Mucosa of rectum (tissue), 2 donors: ENCODE measurements at regions not wholly inside any gene's neighbourhood (a gene's known extent, or its start where the extent isn't known, plus 50 kb on each side); places are given as distances from the start of the nearest gene placed in this dataset.

Source experiments
- H3K27ac ChIP-seq, 2 donors: one replicate each; pipeline ENCODE4 v1.7.0; 2013; ENCODE audit warnings: inconsistent platforms in 2 of 2, low read depth in 2 of 2, low read length in 2 of 2
- H3K27me3 ChIP-seq, 2 donors: one replicate each; pipeline ENCODE4 v1.7.0; 2013; ENCODE audit warnings: low read length in 2 of 2; ENCODE audit not compliant: control insufficient read depth in 2 of 2, insufficient read depth in 2 of 2
- H3K36me3 ChIP-seq, 2 donors: one replicate each; pipeline ENCODE4 v1.7.0; 2013; ENCODE audit warnings: low read length in 2 of 2; ENCODE audit not compliant: control insufficient read depth in 2 of 2, insufficient read depth in 2 of 2
- H3K4me1 ChIP-seq, 2 donors: one replicate each; pipeline ENCODE4 v1.7.0; 2013; ENCODE audit warnings: low read length in 2 of 2, mild to moderate bottlenecking in 1 of 2; ENCODE audit not compliant: control insufficient read depth in 2 of 2, insufficient read depth in 2 of 2
- H3K4me3 ChIP-seq, 2 donors: one replicate each; pipeline ENCODE4 v1.7.0; 2013; ENCODE audit warnings: low read length in 2 of 2
- H3K9ac ChIP-seq, 2 donors: one replicate each; pipeline ENCODE4 v1.7.0; 2013; ENCODE audit warnings: low read length in 2 of 2, low read depth in 1 of 2, mild to moderate bottlenecking in 1 of 2
- H3K9me3 ChIP-seq, 2 donors: one replicate each; pipeline ENCODE4 v1.7.0; 2013; ENCODE audit warnings: low read length in 2 of 2; ENCODE audit not compliant: control insufficient read depth in 2 of 2
- donor health status: healthy.
- donor health status: Normal muscosa, but diverticular disease.

DNA sequence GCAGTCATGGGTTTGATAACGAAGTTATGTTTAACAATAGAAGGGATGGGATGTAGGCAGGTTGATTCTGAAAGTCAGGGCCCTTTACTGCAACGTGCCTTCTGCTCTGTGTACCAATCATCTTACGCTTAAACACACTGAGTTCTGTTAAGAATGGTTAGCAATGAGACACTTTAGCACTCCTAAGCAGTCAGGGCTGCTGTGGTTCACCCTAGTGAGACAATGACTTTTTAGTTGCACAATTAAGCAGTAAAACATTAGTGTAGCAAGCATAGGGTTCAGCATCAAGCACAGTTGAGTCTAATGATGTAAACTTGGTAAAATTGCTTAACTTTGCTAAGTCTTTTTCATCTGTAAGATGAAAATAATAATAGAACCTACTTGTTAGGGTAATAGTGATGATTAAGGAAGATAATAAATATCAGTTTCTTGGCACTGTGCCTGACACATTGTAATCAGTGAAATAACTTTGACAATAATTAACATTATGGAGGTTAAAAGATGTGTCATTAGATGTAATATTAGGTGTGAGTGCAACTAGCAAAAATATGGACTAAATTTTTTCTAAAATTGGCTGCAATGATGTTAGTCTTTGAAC lies 484.2 kb upstream of the THBS1 start:
- no peak overlapping the region for H3K9ac ChIP-seq

DNA sequence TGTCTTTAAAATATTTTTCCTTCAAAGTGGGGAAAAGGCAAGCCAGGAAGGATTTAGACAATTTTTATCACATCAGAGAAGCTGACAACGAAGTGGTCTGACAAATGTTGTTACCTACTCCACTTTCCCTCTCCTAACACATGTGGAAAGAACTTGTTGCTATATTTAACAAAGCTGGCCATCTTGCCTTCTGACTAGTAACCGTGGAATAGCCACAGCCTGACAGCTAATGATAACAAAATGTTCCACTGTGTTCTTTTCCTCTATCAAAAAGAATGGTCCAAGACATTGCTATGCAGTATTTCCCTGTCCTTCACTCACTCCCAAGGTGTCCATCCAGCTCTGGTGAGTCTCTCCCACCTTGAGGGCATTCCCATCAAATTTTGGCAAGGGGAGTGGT lies 481.4 kb upstream of the THBS1 start:
- Histone ChIP-seq H3K4me3 (no peak overlapping the region), H3K27me3 (no peaks in the 10 kb centered on the region), H3K27ac (no peak overlapping the region), H3K36me3 (no peaks in the 10 kb centered on the region), H3K9ac (no peak overlapping the region), H3K4me1 (no peaks in the 10 kb centered on the region), H3K9me3 (no peaks in the 10 kb centered on the region)

More for the DNA sequence above, 484.2 kb upstream of the THBS1 start:
- Histone ChIP-seq H3K36me3 (no peaks in the 10 kb centered on the region), H3K27ac (no peak overlapping the region), H3K27me3 (no peaks in the 10 kb centered on the region), H3K9me3 (no peaks in the 10 kb centered on the region), H3K4me3 (no peak overlapping the region), H3K4me1 (no peaks in the 10 kb centered on the region)

DNA sequence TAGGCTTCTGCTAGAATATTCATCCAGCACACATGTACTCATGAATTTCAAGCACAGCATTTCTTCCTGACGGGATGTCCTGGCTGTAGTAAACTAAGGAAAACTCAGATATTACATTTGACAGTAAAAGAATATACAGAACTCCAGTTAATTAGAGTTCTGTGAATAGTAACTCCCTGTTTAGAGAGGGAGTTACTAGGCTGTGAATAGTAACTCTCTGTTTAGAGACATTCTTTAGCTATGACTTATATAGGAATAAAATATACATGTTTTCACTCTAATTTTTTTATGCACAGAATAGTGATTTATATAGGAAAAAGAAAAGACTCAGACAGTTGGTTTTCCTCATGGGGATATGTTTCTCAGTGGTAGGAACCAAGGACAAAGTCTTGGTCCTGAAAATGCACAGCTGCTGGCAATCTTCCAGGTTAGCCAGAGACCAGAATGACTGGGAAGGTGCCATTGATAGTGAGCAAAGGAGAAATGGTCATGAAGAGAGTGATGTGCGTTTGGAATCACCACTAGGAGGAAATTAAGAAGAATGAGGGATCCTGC lies 480.7 kb upstream of the THBS1 start:
- Histone ChIP-seq H3K9me3 (no peaks in the 10 kb centered on the region), H3K27me3 (no peaks in the 10 kb centered on the region), H3K4me1 (no peaks in the 10 kb centered on the region), H3K36me3 (no peaks in the 10 kb centered on the region), H3K4me3 (no peak overlapping the region), H3K9ac (no peak overlapping the region), H3K27ac (no peak overlapping the region)

DNA sequence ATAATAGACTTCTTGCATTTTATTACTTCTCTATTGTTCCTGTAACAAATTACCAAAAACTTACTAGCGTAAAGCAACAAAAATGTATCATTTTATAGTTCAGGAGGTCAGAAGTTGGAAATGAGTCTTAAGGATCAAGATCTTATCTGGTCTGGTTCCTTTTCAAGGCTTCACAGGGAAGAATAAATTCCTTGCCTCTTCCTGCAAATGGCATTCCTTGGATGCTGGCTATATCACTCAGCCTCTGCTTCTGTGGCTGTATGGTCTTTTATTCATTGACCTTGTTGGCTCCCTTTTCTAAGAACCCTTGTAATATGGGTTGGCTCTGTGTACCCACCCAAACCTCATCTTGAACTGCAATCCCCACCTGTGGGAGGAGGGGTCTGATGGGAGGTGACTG lies 478.4 kb upstream of the THBS1 start:
- Histone ChIP-seq H3K4me1 (no peaks in the 10 kb centered on the region), H3K9me3 (no peaks in the 10 kb centered on the region), H3K27ac (no peak overlapping the region), H3K9ac (no peak overlapping the region), H3K4me3 (no peak overlapping the region), H3K36me3 (no peaks in the 10 kb centered on the region), H3K27me3 (no peaks in the 10 kb centered on the region)

DNA sequence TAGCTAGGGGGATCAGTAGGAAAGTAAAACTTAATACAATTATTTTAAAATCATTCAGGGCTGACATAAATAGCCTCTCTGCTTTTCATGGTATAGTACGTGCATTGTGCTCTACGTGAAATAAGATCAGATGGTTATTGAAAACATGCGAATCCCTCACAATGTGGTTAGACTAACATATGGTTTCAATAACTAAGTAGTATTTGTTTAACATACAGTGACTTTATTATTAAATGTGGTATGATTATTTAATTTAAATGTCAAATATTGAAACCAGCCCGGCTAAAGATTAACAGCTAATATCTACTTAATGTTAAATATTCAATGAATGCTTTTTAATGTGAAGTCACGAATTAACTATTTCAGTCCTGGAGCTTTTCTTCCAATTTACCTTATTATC lies 473.9 kb upstream of the THBS1 start:
- H3K4me3 ChIP-seq, result no peak overlapping the region
- no peaks in the 10 kb centered on the region for H3K36me3 ChIP-seq
- no peaks in the 10 kb centered on the region for H3K9me3 ChIP-seq
- H3K4me1 ChIP-seq, result no peaks in the 10 kb centered on the region
- no peak overlapping the region for H3K27ac ChIP-seq
- no peak overlapping the region for H3K9ac ChIP-seq
- no peaks in the 10 kb centered on the region for H3K27me3 ChIP-seq

DNA sequence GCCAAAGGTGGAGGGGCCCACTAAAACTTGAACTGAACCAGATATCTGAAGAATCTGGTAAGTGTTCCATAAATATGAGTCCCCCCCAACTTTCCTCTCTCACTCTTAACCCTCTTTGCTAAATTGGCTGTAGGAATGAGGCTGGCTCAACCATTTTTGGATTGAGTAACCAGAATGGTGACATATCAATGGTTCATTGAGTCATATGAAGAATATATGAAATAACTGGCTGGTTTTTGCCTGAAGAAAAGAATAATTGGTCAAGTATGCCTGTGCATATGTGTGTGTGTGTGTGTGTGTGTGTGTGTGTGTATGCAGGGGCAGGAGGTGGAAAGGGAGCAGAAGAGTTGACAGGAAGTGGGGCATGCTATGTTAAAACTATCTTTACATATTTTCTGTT lies 472.9 kb upstream of the THBS1 start:
- H3K36me3 ChIP-seq, result no peaks in the 10 kb centered on the region
- H3K27me3 ChIP-seq, result no peaks in the 10 kb centered on the region
- no peak overlapping the region for H3K27ac ChIP-seq
- H3K4me3 ChIP-seq, result no peak overlapping the region
- no peaks in the 10 kb centered on the region for H3K9me3 ChIP-seq
- H3K9ac ChIP-seq, result no peak overlapping the region
- H3K4me1 ChIP-seq, result no peaks in the 10 kb centered on the region

DNA sequence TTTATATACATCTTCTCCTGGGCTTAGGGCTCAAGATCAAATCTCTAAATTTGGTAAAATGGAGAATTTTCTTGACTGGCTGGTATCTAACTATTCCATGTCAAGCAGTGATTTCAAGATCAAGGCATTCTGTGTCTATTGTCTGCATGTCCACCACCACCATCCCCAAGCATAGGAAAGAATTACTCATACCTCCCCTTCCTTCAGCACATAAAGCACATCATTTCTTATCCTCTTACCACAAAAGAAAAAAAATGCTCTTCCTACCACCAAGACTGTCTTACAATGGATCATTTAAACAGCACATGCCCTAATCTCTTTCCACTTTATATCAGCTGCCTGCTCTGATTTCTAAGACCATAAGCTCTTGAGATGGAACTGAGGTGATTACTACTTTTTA lies 470.5 kb upstream of the THBS1 start:
- Histone ChIP-seq H3K36me3 (no peaks in the 10 kb centered on the region), H3K9me3 (no peaks in the 10 kb centered on the region), H3K27me3 (no peaks in the 10 kb centered on the region), H3K9ac (no peak overlapping the region), H3K4me3 (no peak overlapping the region), H3K4me1 (no peaks in the 10 kb centered on the region), H3K27ac (no peak overlapping the region)

DNA sequence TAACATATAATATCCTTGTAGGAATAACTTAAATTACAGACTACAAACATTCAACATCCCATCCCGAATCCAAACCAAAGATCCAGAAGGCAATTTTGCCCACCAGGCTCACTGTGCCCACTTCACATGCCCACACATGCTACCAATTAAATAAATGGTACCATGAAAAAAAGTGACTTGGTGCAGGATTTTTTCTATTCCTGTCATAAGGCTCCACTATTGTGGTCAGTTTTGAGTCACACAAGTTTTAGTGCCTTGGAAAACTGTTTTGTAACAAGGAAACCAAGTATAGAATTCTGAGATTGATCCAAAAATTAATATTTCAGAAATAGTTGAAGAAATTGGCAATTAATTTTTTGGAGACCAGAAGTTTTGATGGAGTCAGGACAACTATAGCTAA lies 470.1 kb upstream of the THBS1 start:
- Histone ChIP-seq H3K27ac (no peak overlapping the region), H3K4me3 (no peak overlapping the region), H3K27me3 (no peaks in the 10 kb centered on the region), H3K36me3 (no peaks in the 10 kb centered on the region), H3K4me1 (no peaks in the 10 kb centered on the region), H3K9me3 (no peaks in the 10 kb centered on the region), H3K9ac (no peak overlapping the region)

DNA sequence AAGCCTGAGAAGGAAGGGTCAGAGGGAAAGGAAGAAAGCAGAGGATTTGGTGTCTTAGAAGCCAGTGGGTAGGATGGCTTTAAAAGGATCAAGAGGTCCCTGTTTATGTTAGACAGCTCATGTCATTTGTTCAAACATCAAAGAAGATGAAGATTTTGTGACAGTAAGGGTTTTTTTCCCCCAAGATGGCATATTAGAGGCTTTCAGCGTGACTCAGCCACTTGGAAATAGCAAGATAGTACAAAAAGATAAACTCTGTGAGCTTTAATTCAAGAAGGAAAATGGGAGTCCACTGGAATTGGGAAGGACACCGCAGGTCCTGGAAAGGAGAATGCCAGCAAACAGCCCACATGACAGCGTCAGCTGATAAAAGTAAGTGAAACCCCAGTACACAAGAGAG lies 467.1 kb upstream of the THBS1 start:
- no peaks in the 10 kb centered on the region for H3K4me1 ChIP-seq
- H3K27ac ChIP-seq, result no peak overlapping the region
- H3K4me3 ChIP-seq, result no peak overlapping the region
- H3K36me3 ChIP-seq, result no peaks in the 10 kb centered on the region
- no peaks in the 10 kb centered on the region for H3K27me3 ChIP-seq
- no peaks in the 10 kb centered on the region for H3K9me3 ChIP-seq
- H3K9ac ChIP-seq, result no peak overlapping the region

DNA sequence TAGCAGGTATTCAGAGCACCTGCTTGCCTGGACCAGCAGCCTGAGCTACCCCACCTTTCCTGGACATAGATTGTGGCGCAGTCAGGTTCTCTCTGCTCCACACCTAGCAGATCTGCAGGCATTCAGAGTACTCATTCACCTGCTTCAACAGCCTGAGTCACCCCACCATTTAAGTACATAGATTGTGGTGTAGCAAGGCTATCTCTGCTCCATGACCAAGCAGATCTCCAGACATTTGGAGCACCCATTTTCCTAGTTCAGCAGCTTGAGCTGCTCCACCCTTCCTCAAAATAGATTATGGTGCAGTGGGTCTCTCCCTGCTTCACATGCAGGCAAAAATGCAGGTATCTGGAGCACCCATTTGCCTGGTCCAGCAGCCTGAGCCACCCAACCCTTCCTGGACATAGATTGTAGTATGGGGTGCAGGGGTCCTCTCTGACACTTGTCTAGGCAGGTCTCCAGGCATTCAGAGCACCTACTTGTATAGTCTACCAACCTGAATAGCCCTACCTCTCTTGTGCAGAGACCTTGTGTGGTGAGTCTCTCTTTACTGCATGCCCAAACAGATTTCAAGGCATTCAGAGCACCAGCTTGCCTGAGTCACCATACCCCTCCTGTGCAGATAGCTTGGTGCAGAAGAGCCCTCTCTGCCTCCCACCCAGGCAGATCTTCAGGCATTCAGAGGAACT lies 466.0 kb upstream of the THBS1 start:
- Histone ChIP-seq H3K4me1 (no peaks in the 10 kb centered on the region), H3K9ac (no peak overlapping the region), H3K4me3 (no peak overlapping the region), H3K27ac (no peak overlapping the region), H3K27me3 (no peaks in the 10 kb centered on the region), H3K36me3 (no peaks in the 10 kb centered on the region), H3K9me3 (no peaks in the 10 kb centered on the region)
